NCI-H1417 (cell line): ENCODE measurements at regions not wholly inside any gene's neighbourhood (a gene's known extent, or its start where the extent isn't known, plus 50 kb on each side); places are given as distances from the start of the nearest gene placed in this dataset.

ENCODE experiments used
- DNase-seq, 3 experiments: peaks; one replicate each; lab custom pipeline; 2025; lab: John Stamatoyannopoulos, UW

GRCh38 chr20:50393242-50393641, 116.9 kb upstream of the PTPN1 start:
- DNase-seq, result no peak

GRCh38 chr20:50393990-50394561, 116.1 kb upstream of the PTPN1 start:
- DNase-seq, result no peak

- DNase-seq, result no peak
These were observed 115.6 kb upstream of the PTPN1 start for GRCh38 chr20:50394569-50394968.

GRCh38 chr20:50395251-50395729, 114.9 kb upstream of the PTPN1 start:
- DNase-seq, result no peak

- DNase-seq, result no peak
These were observed 114.2 kb upstream of the PTPN1 start for GRCh38 chr20:50395914-50396488.

GRCh38 chr20:50396623-50397022, 113.6 kb upstream of the PTPN1 start:
- no peak for DNase-seq

GRCh38 chr20:50397058-50397457, 113.1 kb upstream of the PTPN1 start:
- DNase-seq, result no peak

- no peak for DNase-seq
These were observed 112.1 kb upstream of the PTPN1 start for GRCh38 chr20:50398064-50398463.

- no peak for DNase-seq
These were observed 111.7 kb upstream of the PTPN1 start for GRCh38 chr20:50398471-50398820.

- DNase-seq, result no peak
These were observed 111.2 kb upstream of the PTPN1 start for GRCh38 chr20:50398821-50399554.

GRCh38 chr20:50399555-50399916, 110.6 kb upstream of the PTPN1 start:
- no peak for DNase-seq

- peak in 2 of 3 experiments; percentile 26 to 55 for DNase-seq
These were observed 110.1 kb upstream of the PTPN1 start for GRCh38 chr20:50399917-50400704.

GRCh38 chr20:50400705-50401586, 109.2 kb upstream of the PTPN1 start:
- no peak for DNase-seq

- no peak for DNase-seq
These were observed 108.4 kb upstream of the PTPN1 start for GRCh38 chr20:50401587-50402418.

GRCh38 chr20:50403565-50404418, 106.4 kb upstream of the PTPN1 start:
- no peak for DNase-seq

GRCh38 chr20:50404419-50405234, 105.6 kb upstream of the PTPN1 start:
- DNase-seq, result no peak

GRCh38 chr20:50405235-50405914, 104.8 kb upstream of the PTPN1 start:
- DNase-seq, result no peak

GRCh38 chr20:50405915-50406609, 104.1 kb upstream of the PTPN1 start:
- no peak for DNase-seq
